ENCODE measurements at regions not wholly inside any gene's neighbourhood (a gene's known extent, or its start where the extent isn't known, plus 50 kb on each side); places are given as distances from the start of the nearest gene placed in this dataset.

DNA sequence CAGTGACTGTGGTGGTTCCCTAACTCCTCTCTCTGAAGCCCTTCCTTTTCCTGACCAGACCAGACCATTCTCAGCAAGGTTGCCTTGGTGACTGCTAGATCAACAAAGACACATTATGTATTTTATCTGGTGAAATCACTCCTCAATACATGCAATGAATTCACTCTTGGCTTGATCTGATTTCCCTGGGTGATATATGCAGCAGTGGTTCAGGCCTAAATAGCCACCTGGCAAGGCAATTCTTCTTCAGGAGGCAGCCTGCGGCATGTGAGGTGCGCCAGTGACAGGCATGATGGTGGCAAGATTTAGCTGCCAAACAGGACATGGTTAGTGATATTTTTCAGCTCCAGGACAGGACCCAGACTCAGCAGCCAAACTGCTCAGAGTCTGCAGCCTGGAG lies 350.3 kb upstream of the CCDC196 start:
- TF ChIP-seq CTCF (conservative IDR thresholded peaks at IDR 0.05 in 1 of 2, IDR thresholded peaks at IDR 0.05 in 1 of 2; ENCODE audit: low read depth in 1 of 2, low read length in 2 of 2) (no peak), EZH2 (IDR thresholded peaks at IDR 0.05; ENCODE audit: low read length, missing control alignments) (no peak)
- H3K4me3 ChIP-seq (replicated peaks in 1 of 4; ENCODE audit: control extremely low read depth in 1 of 4, insufficient read depth in 1 of 4, low read depth in 3 of 4, low read length in 4 of 4), result no peak overlapping the region
- H3K27me3 ChIP-seq (ENCODE audit: control insufficient read depth, insufficient read depth, low read length), result no peaks in the 10 kb centered on the region
- no peaks in the 10 kb centered on the region for H4K20me1 ChIP-seq (ENCODE audit: control insufficient read depth, extremely low read depth, insufficient read depth, low read length)
- H3K9me3 ChIP-seq (ENCODE audit: control insufficient read depth, insufficient read depth, low read depth, low read length), result no peaks in the 10 kb centered on the region
- H2AFZ ChIP-seq (ENCODE audit: low read length), result no peak overlapping the region
- no peak for DNase-seq (ENCODE audit: low read depth in 2 of 2)
- H3K4me1 ChIP-seq (ENCODE audit: control insufficient read depth, extremely low read depth, insufficient read depth, low read length), result no peaks in the 10 kb centered on the region
- H3K36me3 ChIP-seq (ENCODE audit: control insufficient read depth, insufficient read depth, low read length), result no peaks in the 10 kb centered on the region
- H3K9ac ChIP-seq (ENCODE audit: insufficient read depth, low read length), result no peak overlapping the region
- H3K4me2 ChIP-seq (ENCODE audit: extremely low read depth, insufficient read depth, low read length), result no peak overlapping the region
- no peak overlapping the region for H3K27ac ChIP-seq (ENCODE audit: insufficient read depth, low read length)
- H3K79me2 ChIP-seq (ENCODE audit: control insufficient read depth, insufficient read depth, low read length), result no peaks in the 10 kb centered on the region

- H3K4me1 ChIP-seq (ENCODE audit: control insufficient read depth, extremely low read depth, insufficient read depth, low read length), result no peaks in the 10 kb centered on the region
- no peak for DNase-seq (ENCODE audit: low read depth in 2 of 2)
- no peaks in the 10 kb centered on the region for H4K20me1 ChIP-seq (ENCODE audit: control insufficient read depth, extremely low read depth, insufficient read depth, low read length)
- H3K9me3 ChIP-seq (ENCODE audit: control insufficient read depth, insufficient read depth, low read depth, low read length), result no peaks in the 10 kb centered on the region
- no peaks in the 10 kb centered on the region for H3K79me2 ChIP-seq (ENCODE audit: control insufficient read depth, insufficient read depth, low read length)
- TF ChIP-seq CTCF (conservative IDR thresholded peaks at IDR 0.05 in 1 of 2, IDR thresholded peaks at IDR 0.05 in 1 of 2; ENCODE audit: low read depth in 1 of 2, low read length in 2 of 2) (no peak), EZH2 (IDR thresholded peaks at IDR 0.05; ENCODE audit: low read length, missing control alignments) (no peak)
- H3K4me2 ChIP-seq (ENCODE audit: extremely low read depth, insufficient read depth, low read length), result no peak overlapping the region
- no peaks in the 10 kb centered on the region for H3K36me3 ChIP-seq (ENCODE audit: control insufficient read depth, insufficient read depth, low read length)
- H2AFZ ChIP-seq (ENCODE audit: low read length), result no peak overlapping the region
- no peak overlapping the region for H3K27ac ChIP-seq (ENCODE audit: insufficient read depth, low read length)
- H3K9ac ChIP-seq (ENCODE audit: insufficient read depth, low read length), result no peak overlapping the region
- H3K4me3 ChIP-seq (replicated peaks in 1 of 4; ENCODE audit: control extremely low read depth in 1 of 4, insufficient read depth in 1 of 4, low read depth in 3 of 4, low read length in 4 of 4), result no peak overlapping the region
- no peaks in the 10 kb centered on the region for H3K27me3 ChIP-seq (ENCODE audit: control insufficient read depth, insufficient read depth, low read length)
These were observed 349.1 kb upstream of the CCDC196 start for GRCh38 chr14:66137081-66137480.

DNA sequence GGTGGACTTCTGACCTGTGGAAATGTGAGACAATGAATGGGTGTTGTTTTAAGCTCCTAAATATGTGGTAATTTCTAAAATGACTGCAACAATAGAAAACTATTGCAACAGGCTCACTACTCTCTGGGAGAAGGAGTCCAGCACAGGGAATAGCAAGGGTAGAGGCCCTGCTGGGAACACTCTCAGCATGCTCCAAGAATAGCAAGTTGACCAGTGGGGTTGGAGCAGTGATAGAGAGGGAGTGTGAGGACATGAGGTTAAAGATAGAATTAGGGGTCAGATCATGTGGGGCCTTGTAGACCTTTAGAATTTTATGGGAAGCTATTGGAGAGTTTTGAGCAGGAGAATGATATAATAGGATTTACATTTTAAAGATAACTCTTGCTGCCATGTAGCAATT lies 346.7 kb upstream of the CCDC196 start:
- no peak for DNase-seq (ENCODE audit: low read depth in 2 of 2)
- H3K9ac ChIP-seq (ENCODE audit: insufficient read depth, low read length), result no peak overlapping the region

More for the DNA sequence above, 346.7 kb upstream of the CCDC196 start:
- H4K20me1 ChIP-seq (ENCODE audit: control insufficient read depth, extremely low read depth, insufficient read depth, low read length), result no peaks in the 10 kb centered on the region
- no peak overlapping the region for H3K27ac ChIP-seq (ENCODE audit: insufficient read depth, low read length)
- TF ChIP-seq CTCF (conservative IDR thresholded peaks at IDR 0.05 in 1 of 2, IDR thresholded peaks at IDR 0.05 in 1 of 2; ENCODE audit: low read depth in 1 of 2, low read length in 2 of 2), result no peak
- TF ChIP-seq EZH2 (IDR thresholded peaks at IDR 0.05; ENCODE audit: low read length, missing control alignments), result no peak
- H3K79me2 ChIP-seq (ENCODE audit: control insufficient read depth, insufficient read depth, low read length), result no peaks in the 10 kb centered on the region
- no peaks in the 10 kb centered on the region for H3K4me1 ChIP-seq (ENCODE audit: control insufficient read depth, extremely low read depth, insufficient read depth, low read length)
- H3K4me2 ChIP-seq (ENCODE audit: extremely low read depth, insufficient read depth, low read length), result no peak overlapping the region
- no peaks in the 10 kb centered on the region for H3K36me3 ChIP-seq (ENCODE audit: control insufficient read depth, insufficient read depth, low read length)
- no peak overlapping the region for H3K4me3 ChIP-seq (replicated peaks in 1 of 4; ENCODE audit: control extremely low read depth in 1 of 4, insufficient read depth in 1 of 4, low read depth in 3 of 4, low read length in 4 of 4)
- H3K27me3 ChIP-seq (ENCODE audit: control insufficient read depth, insufficient read depth, low read length), result no peaks in the 10 kb centered on the region
- H2AFZ ChIP-seq (ENCODE audit: low read length), result no peak overlapping the region
- no peaks in the 10 kb centered on the region for H3K9me3 ChIP-seq (ENCODE audit: control insufficient read depth, insufficient read depth, low read depth, low read length)

All from fibroblast of lung (primary cell).